ENCODE measurements at regions not wholly inside any gene's neighbourhood (a gene's known extent, or its start where the extent isn't known, plus 50 kb on each side); places are given as distances from the start of the nearest gene placed in this dataset.

GRCh38 chr3:31268868-31269267 is 263.9 kb upstream of the STT3B start:
- Histone ChIP-seq H3K9ac (ENCODE audit: low read length) (no peak overlapping the region), H2BK5ac (ENCODE audit: low read depth, low read length, poor library complexity) (no peak overlapping the region), H2BK12ac (ENCODE audit: low read length) (no peak overlapping the region), H3K4me2 (ENCODE audit: low read length) (no peak overlapping the region), H2AFZ (ENCODE audit: insufficient read depth, low read length, poor library complexity) (no peak overlapping the region), H4K8ac (ENCODE audit: low read depth, low read length) (no peak overlapping the region), H3K4me3 (ENCODE audit: low read depth, low read length) (no peak overlapping the region), H3K27ac (ENCODE audit: low read depth, low read length) (no peak overlapping the region), H3K79me1 (ENCODE audit: low read length) (no peaks in the 10 kb centered on the region), H4K91ac (ENCODE audit: low read depth, low read length) (no peak overlapping the region), H3K4me1 (ENCODE audit: control insufficient read depth in 1 of 2, insufficient read depth in 2 of 2, low read length in 2 of 2) (no peaks in the 10 kb centered on the region), H3K79me2 (ENCODE audit: control insufficient read depth, insufficient read depth, low read length, poor library complexity) (no peaks in the 10 kb centered on the region), H3K18ac (ENCODE audit: low read length) (no peak overlapping the region), H3K23ac (ENCODE audit: low read length) (no peak overlapping the region), H3K36me3 (ENCODE audit: control insufficient read depth in 1 of 2, insufficient read depth in 2 of 2, low read length in 2 of 2) (no peaks in the 10 kb centered on the region), H3K27me3 (ENCODE audit: insufficient read depth, low read length) (no peaks in the 10 kb centered on the region), H3K14ac (ENCODE audit: low read length) (no peak overlapping the region), H4K12ac (ENCODE audit: low read depth, low read length) (no peak overlapping the region), H2AK5ac (ENCODE audit: low read length) (no peak overlapping the region), H3K4ac (ENCODE audit: low read depth, low read length) (no peak overlapping the region), H3K9me3 (ENCODE audit: insufficient read depth, low read depth, low read length) (no peaks in the 10 kb centered on the region), H2BK120ac (ENCODE audit: insufficient read depth, low read length, poor library complexity) (no peak overlapping the region)
- DNase-seq, result no peak
- no CpG with 5 or more reads among the region's 7 CpGs for WGBS (ENCODE audit: extremely low coverage, insufficient coverage, insufficient read length)

GRCh38 chr3:31270010-31270409 is 262.7 kb upstream of the STT3B start:
- H3K4me3 ChIP-seq (ENCODE audit: low read depth, low read length), result no peak overlapping the region
- H3K9ac ChIP-seq (ENCODE audit: low read length), result no peak overlapping the region

GRCh38 chr3:31274326-31275024 is 258.2 kb upstream of the STT3B start:
- Histone ChIP-seq H3K4me1 (ENCODE audit: control insufficient read depth in 1 of 2, insufficient read depth in 2 of 2, low read length in 2 of 2) (peaks cover 2 to 8% of the 10 kb centered on the region in 2 experiments), H3K4ac (ENCODE audit: low read depth, low read length) (no peak overlapping the region), H3K27me3 (ENCODE audit: insufficient read depth, low read length) (no peaks in the 10 kb centered on the region), H4K91ac (ENCODE audit: low read depth, low read length) (no peak overlapping the region), H2BK5ac (ENCODE audit: low read depth, low read length, poor library complexity) (no peak overlapping the region), H3K9ac (ENCODE audit: low read length) (no peak overlapping the region), H2BK120ac (ENCODE audit: insufficient read depth, low read length, poor library complexity) (no peak overlapping the region), H2AK5ac (ENCODE audit: low read length) (no peak overlapping the region), H4K8ac (ENCODE audit: low read depth, low read length) (no peak overlapping the region), H2BK12ac (ENCODE audit: low read length) (peak overlapping the region; percentile 32), H3K4me3 (ENCODE audit: low read depth, low read length) (no peak overlapping the region), H4K12ac (ENCODE audit: low read depth, low read length) (no peak overlapping the region), H3K14ac (ENCODE audit: low read length) (no peak overlapping the region), H3K27ac (ENCODE audit: low read depth, low read length) (no peak overlapping the region), H2AFZ (ENCODE audit: insufficient read depth, low read length, poor library complexity) (no peak overlapping the region), H3K36me3 (ENCODE audit: control insufficient read depth in 1 of 2, insufficient read depth in 2 of 2, low read length in 2 of 2) (no peaks in the 10 kb centered on the region), H3K23ac (ENCODE audit: low read length) (no peak overlapping the region), H3K79me2 (ENCODE audit: control insufficient read depth, insufficient read depth, low read length, poor library complexity) (no peaks in the 10 kb centered on the region), H3K4me2 (ENCODE audit: low read length) (no peak overlapping the region), H3K9me3 (ENCODE audit: insufficient read depth, low read depth, low read length) (peaks cover 1% of the 10 kb centered on the region), H3K18ac (ENCODE audit: low read length) (no peak overlapping the region), H3K79me1 (ENCODE audit: low read length) (no peaks in the 10 kb centered on the region)
- WGBS (ENCODE audit: extremely low coverage, insufficient coverage, insufficient read length), result no CpG with 5 or more reads among the region's 3 CpGs
- no peak for DNase-seq

More at GRCh38 chr3:31270010-31270409, 262.7 kb upstream of the STT3B start:
- H3K23ac ChIP-seq (ENCODE audit: low read length), result no peak overlapping the region
- DNase-seq, result no peak
- H2AK5ac ChIP-seq (ENCODE audit: low read length), result no peak overlapping the region
- H3K36me3 ChIP-seq (ENCODE audit: control insufficient read depth in 1 of 2, insufficient read depth in 2 of 2, low read length in 2 of 2), result no peaks in the 10 kb centered on the region
- no peak overlapping the region for H2BK120ac ChIP-seq (ENCODE audit: insufficient read depth, low read length, poor library complexity)
- no peak overlapping the region for H4K8ac ChIP-seq (ENCODE audit: low read depth, low read length)
- no peak overlapping the region for H4K12ac ChIP-seq (ENCODE audit: low read depth, low read length)
- no peak overlapping the region for H2BK12ac ChIP-seq (ENCODE audit: low read length)
- no peak overlapping the region for H3K4me2 ChIP-seq (ENCODE audit: low read length)
- H3K14ac ChIP-seq (ENCODE audit: low read length), result no peak overlapping the region
- H3K27me3 ChIP-seq (ENCODE audit: insufficient read depth, low read length), result no peaks in the 10 kb centered on the region
- no peak overlapping the region for H3K4ac ChIP-seq (ENCODE audit: low read depth, low read length)
- H3K79me2 ChIP-seq (ENCODE audit: control insufficient read depth, insufficient read depth, low read length, poor library complexity), result no peaks in the 10 kb centered on the region
- no peak overlapping the region for H4K91ac ChIP-seq (ENCODE audit: low read depth, low read length)
- H3K18ac ChIP-seq (ENCODE audit: low read length), result no peak overlapping the region
- no peak overlapping the region for H3K27ac ChIP-seq (ENCODE audit: low read depth, low read length)
- H3K9me3 ChIP-seq (ENCODE audit: insufficient read depth, low read depth, low read length), result no peaks in the 10 kb centered on the region
- H2AFZ ChIP-seq (ENCODE audit: insufficient read depth, low read length, poor library complexity), result no peak overlapping the region
- no peaks in the 10 kb centered on the region for H3K4me1 ChIP-seq (ENCODE audit: control insufficient read depth in 1 of 2, insufficient read depth in 2 of 2, low read length in 2 of 2)
- no peak overlapping the region for H2BK5ac ChIP-seq (ENCODE audit: low read depth, low read length, poor library complexity)
- H3K79me1 ChIP-seq (ENCODE audit: low read length), result no peaks in the 10 kb centered on the region

GRCh38 chr3:31275038-31275572 is 257.6 kb upstream of the STT3B start:
- peaks cover 2 to 8% of the 10 kb centered on the region in 2 experiments for H3K4me1 ChIP-seq (ENCODE audit: control insufficient read depth in 1 of 2, insufficient read depth in 2 of 2, low read length in 2 of 2)
- H2BK5ac ChIP-seq (ENCODE audit: low read depth, low read length, poor library complexity), result no peak overlapping the region

More at GRCh38 chr3:31275038-31275572, 257.6 kb upstream of the STT3B start:
- no peaks in the 10 kb centered on the region for H3K36me3 ChIP-seq (ENCODE audit: control insufficient read depth in 1 of 2, insufficient read depth in 2 of 2, low read length in 2 of 2)
- H3K27ac ChIP-seq (ENCODE audit: low read depth, low read length), result no peak overlapping the region
- H4K8ac ChIP-seq (ENCODE audit: low read depth, low read length), result no peak overlapping the region
- no peak overlapping the region for H4K91ac ChIP-seq (ENCODE audit: low read depth, low read length)
- WGBS (ENCODE audit: extremely low coverage, insufficient coverage, insufficient read length), result no CpG with 5 or more reads among the region's 3 CpGs
- no peak overlapping the region for H2BK12ac ChIP-seq (ENCODE audit: low read length)
- H3K4ac ChIP-seq (ENCODE audit: low read depth, low read length), result no peak overlapping the region
- no peak overlapping the region for H3K23ac ChIP-seq (ENCODE audit: low read length)
- H3K79me2 ChIP-seq (ENCODE audit: control insufficient read depth, insufficient read depth, low read length, poor library complexity), result no peaks in the 10 kb centered on the region
- DNase-seq, result peak; percentile 31 to 67
- no peak overlapping the region for H2AFZ ChIP-seq (ENCODE audit: insufficient read depth, low read length, poor library complexity)
- no peak overlapping the region for H3K18ac ChIP-seq (ENCODE audit: low read length)
- H3K27me3 ChIP-seq (ENCODE audit: insufficient read depth, low read length), result no peaks in the 10 kb centered on the region
- peaks cover 1% of the 10 kb centered on the region for H3K9me3 ChIP-seq (ENCODE audit: insufficient read depth, low read depth, low read length)
- no peak overlapping the region for H2BK120ac ChIP-seq (ENCODE audit: insufficient read depth, low read length, poor library complexity)
- H3K4me2 ChIP-seq (ENCODE audit: low read length), result no peak overlapping the region
- H3K4me3 ChIP-seq (ENCODE audit: low read depth, low read length), result no peak overlapping the region
- no peak overlapping the region for H2AK5ac ChIP-seq (ENCODE audit: low read length)
- H4K12ac ChIP-seq (ENCODE audit: low read depth, low read length), result no peak overlapping the region
- no peak overlapping the region for H3K9ac ChIP-seq (ENCODE audit: low read length)
- no peak overlapping the region for H3K14ac ChIP-seq (ENCODE audit: low read length)
- no peaks in the 10 kb centered on the region for H3K79me1 ChIP-seq (ENCODE audit: low read length)

Measured in trophoblast cell (in vitro differentiated cells and primary cell).